Thyroid gland (tissue), 4 donors: ENCODE measurements at regions not wholly inside any gene's neighbourhood (a gene's known extent, or its start where the extent isn't known, plus 50 kb on each side); places are given as distances from the start of the nearest gene placed in this dataset.

Experiments
- DNase-seq, 2 donors: peaks; one replicate each; pipeline ENCODE4 v3.0.0-alpha.2; 2019
- H3K27ac ChIP-seq, 3 donors: fragments of 200-600 bp; sonication (generic); 1 replicate in 2 of 3; 2 replicates in 1 of 3; pipeline ENCODE4 v1.5.1; 2016 to 2019; ENCODE audit warnings: mild to moderate bottlenecking in 1 of 3, moderate library complexity in 1 of 3
- H3K27me3 ChIP-seq: fragments of 200-600 bp; sonication (generic); one replicate; pipeline ENCODE4 v1.5.1; 2019
- H3K36me3 ChIP-seq, 2 donors: fragments of 200-600 bp; sonication (generic); one replicate each; pipeline ENCODE4 v1.5.1; 2016 to 2019
- H3K4me1 ChIP-seq, 2 donors: fragments of 200-600 bp; sonication (generic); one replicate each; pipeline ENCODE4 v1.5.1; 2017 to 2019
- H3K4me3 ChIP-seq, 3 donors: fragments of 200-600 bp; sonication (generic); replicated peaks in 1 of 3; 1 replicate in 2 of 3; 2 replicates in 1 of 3; pipeline ENCODE4 v1.5.1; 2016; ENCODE audit warnings: mild to moderate bottlenecking in 1 of 3
- H3K9me3 ChIP-seq: fragments of 200-600 bp; sonication (generic); one replicate; pipeline ENCODE4 v1.5.1; 2017
- CTCF ChIP-seq, 6 experiments: fragments of 200-600 bp in 3 of 6; fragments of 450-650 bp in 3 of 6; sonication (generic) in 3 of 6; IDR thresholded peaks; one replicate each; pipeline ENCODE4 v1.5.1; 2016 to 2019; ENCODE audit warnings: antibody characterized with exemption in 6 of 6, mild to moderate bottlenecking in 2 of 6, inconsistent platforms in 1 of 6, moderate library complexity in 1 of 6
- POLR2A ChIP-seq, 2 donors: fragments of 450-650 bp; IDR thresholded peaks; one replicate each; pipeline ENCODE4 v1.6.1; 2017; ENCODE audit warnings: antibody characterized with exemption in 2 of 2, mild to moderate bottlenecking in 2 of 2, moderate library complexity in 1 of 2
- WGBS, 2 donors: methylation state at CpG; one replicate each; pipeline ENCODE4 v1.1.5; 2017; 5-methylcytosine and 5-hydroxymethylcytosine counted together
- intact Hi-C: fragments of 100-400 bp; cut with DNase I; formaldehyde crosslinking; loops from one replicate; pipeline ENCODE4 v1.15.1; 2023

- no peak for DNase-seq
- H3K4me1 ChIP-seq, result peaks cover 0 to 4% of the 10 kb centered on the region in 2 donors
- no peaks in the 10 kb centered on the region for H3K36me3 ChIP-seq
- H3K9me3 ChIP-seq, result no peaks in the 10 kb centered on the region
- no peaks in the 10 kb centered on the region for H3K27me3 ChIP-seq
- intact Hi-C loops, result no loop called here
- H3K4me3 ChIP-seq, result no peak overlapping the region
- WGBS, 2 donors, result 83 to 87% methylated on average over 3 of the region's 3 CpGs
- no peak overlapping the region for H3K27ac ChIP-seq
- TF ChIP-seq POLR2A (IDR thresholded peaks at IDR 0.05) (no peak), CTCF (IDR thresholded peaks at IDR 0.05) (no peak)
Measured at GRCh38 chr2:236943841-236944513, 141.7 kb upstream of the COPS8 start.

- DNase-seq, result no peak
- Histone ChIP-seq H3K27me3 (no peaks in the 10 kb centered on the region), H3K4me3 (no peak overlapping the region), H3K4me1 (peaks cover 0 to 4% of the 10 kb centered on the region in 2 donors), H3K27ac (no peak overlapping the region), H3K9me3 (no peaks in the 10 kb centered on the region), H3K36me3 (no peaks in the 10 kb centered on the region)
- no peak for TF ChIP-seq POLR2A (IDR thresholded peaks at IDR 0.05)
- TF ChIP-seq CTCF (IDR thresholded peaks at IDR 0.05), result no peak
- intact Hi-C loops, result no loop called here
- 93 to 99% methylated on average over 4 to 7 of the region's 7 CpGs for WGBS, 2 donors
Measured at GRCh38 chr2:236944561-236944960, 141.1 kb upstream of the COPS8 start.

- Histone ChIP-seq H3K9me3 (no peaks in the 10 kb centered on the region), H3K27ac (no peak overlapping the region), H3K4me1 (peaks cover 0 to 4% of the 10 kb centered on the region in 2 donors), H3K4me3 (no peak overlapping the region), H3K27me3 (no peaks in the 10 kb centered on the region), H3K36me3 (no peaks in the 10 kb centered on the region)
- no peak for TF ChIP-seq CTCF (IDR thresholded peaks at IDR 0.05)
- TF ChIP-seq POLR2A (IDR thresholded peaks at IDR 0.05), result no peak
- WGBS, 2 donors, result 83 to 94% methylated on average over 6 of the region's 6 CpGs
- DNase-seq, result no peak
- intact Hi-C loops, result no loop called here
Measured at GRCh38 chr2:236945431-236946016, 140.2 kb upstream of the COPS8 start.

- DNase-seq, result no peak
- Histone ChIP-seq H3K4me3 (no peak overlapping the region), H3K27ac (no peak overlapping the region), H3K4me1 (peaks cover 0 to 4% of the 10 kb centered on the region in 2 donors), H3K36me3 (no peaks in the 10 kb centered on the region), H3K27me3 (no peaks in the 10 kb centered on the region), H3K9me3 (no peaks in the 10 kb centered on the region)
- TF ChIP-seq POLR2A (IDR thresholded peaks at IDR 0.05), result no peak
- TF ChIP-seq CTCF (IDR thresholded peaks at IDR 0.05), result no peak
- intact Hi-C loops, result no loop called here
- WGBS, 2 donors, result 65 to 71% methylated on average over 4 of the region's 4 CpGs
Measured at GRCh38 chr2:236946871-236947270, 138.8 kb upstream of the COPS8 start.

GRCh38 chr2:236947294-236947693, 138.4 kb upstream of the COPS8 start:
- DNase-seq, result no peak
- H3K27ac ChIP-seq, result no peak overlapping the region
- no peak overlapping the region for H3K4me3 ChIP-seq
- no peak for TF ChIP-seq POLR2A (IDR thresholded peaks at IDR 0.05)
- TF ChIP-seq CTCF (IDR thresholded peaks at IDR 0.05), result no peak
- intact Hi-C loops, result no loop called here
- H3K9me3 ChIP-seq, result no peaks in the 10 kb centered on the region
- H3K36me3 ChIP-seq, result no peaks in the 10 kb centered on the region
- no peaks in the 10 kb centered on the region for H3K27me3 ChIP-seq
- 82 to 91% methylated on average over 3 of the region's 3 CpGs for WGBS, 2 donors
- H3K4me1 ChIP-seq, result peaks cover 0 to 4% of the 10 kb centered on the region in 2 donors
